ENCODE measurements at regions not wholly inside any gene's neighbourhood (a gene's known extent, or its start where the extent isn't known, plus 50 kb on each side); places are given as distances from the start of the nearest gene placed in this dataset.
"Not testable (repeated sequence)": the region's sequence is repeated elsewhere in the genome, so short reads cannot be mapped to it uniquely, and the experiment has no call there.

GRCh38 chr18:41899535-41899934 lies 55.5 kb upstream of the PIK3C3 start:
- no peak for DNase-seq (ENCODE audit: low read depth in 4 of 4, low spot score in 3 of 4)

GRCh38 chr18:41893432-41893831 lies 61.6 kb upstream of the PIK3C3 start:
- no peak for DNase-seq (ENCODE audit: low read depth in 4 of 4, low spot score in 3 of 4)

GRCh38 chr18:41887100-41887499 lies 67.9 kb upstream of the PIK3C3 start:
- DNase-seq (ENCODE audit: low read depth in 4 of 4, low spot score in 3 of 4): no peak

- no peak for DNase-seq (ENCODE audit: low read depth in 4 of 4, low spot score in 3 of 4)
These were observed 68.8 kb upstream of the PIK3C3 start for GRCh38 chr18:41886126-41886807.

- no peak for DNase-seq (ENCODE audit: low read depth in 4 of 4, low spot score in 3 of 4)
These were observed 73.7 kb upstream of the PIK3C3 start for GRCh38 chr18:41881285-41881684.

- no peak for DNase-seq (ENCODE audit: low read depth in 4 of 4, low spot score in 3 of 4)
These were observed 75.8 kb upstream of the PIK3C3 start for GRCh38 chr18:41879256-41879655.

- no peak for DNase-seq (ENCODE audit: low read depth in 4 of 4, low spot score in 3 of 4)
These were observed 79.8 kb upstream of the PIK3C3 start for GRCh38 chr18:41875094-41875780.

GRCh38 chr18:41873730-41874129 lies 81.3 kb upstream of the PIK3C3 start:
- DNase-seq (ENCODE audit: low read depth in 4 of 4, low spot score in 3 of 4): no peak

- no peak for DNase-seq (ENCODE audit: low read depth in 4 of 4, low spot score in 3 of 4)
These were observed 82.8 kb upstream of the PIK3C3 start for GRCh38 chr18:41872206-41872605.

GRCh38 chr18:41871229-41872000 lies 83.6 kb upstream of the PIK3C3 start:
- no peak for DNase-seq (ENCODE audit: low read depth in 4 of 4, low spot score in 3 of 4)

GRCh38 chr18:41870817-41871216 lies 84.2 kb upstream of the PIK3C3 start:
- no peak for DNase-seq (ENCODE audit: low read depth in 4 of 4, low spot score in 3 of 4)

GRCh38 chr18:41870191-41870590 lies 84.8 kb upstream of the PIK3C3 start:
- no peak for DNase-seq (ENCODE audit: low read depth in 4 of 4, low spot score in 3 of 4)

GRCh38 chr18:41865796-41866195 lies 89.2 kb upstream of the PIK3C3 start:
- DNase-seq (ENCODE audit: low read depth in 4 of 4, low spot score in 3 of 4): not testable (repeated sequence)

- DNase-seq (ENCODE audit: low read depth in 4 of 4, low spot score in 3 of 4): no peak
These were observed 90.8 kb upstream of the PIK3C3 start for GRCh38 chr18:41864216-41864615.

GRCh38 chr18:41862921-41863320 lies 92.1 kb upstream of the PIK3C3 start:
- DNase-seq (ENCODE audit: low read depth in 4 of 4, low spot score in 3 of 4): no peak

- no peak for DNase-seq (ENCODE audit: low read depth in 4 of 4, low spot score in 3 of 4)
These were observed 94.0 kb upstream of the PIK3C3 start for GRCh38 chr18:41860987-41861386.

- DNase-seq (ENCODE audit: low read depth in 4 of 4, low spot score in 3 of 4): no peak
These were observed 96.1 kb upstream of the PIK3C3 start for GRCh38 chr18:41858761-41859555.

GRCh38 chr18:41853280-41853679 lies 101.8 kb upstream of the PIK3C3 start:
- DNase-seq (ENCODE audit: low read depth in 4 of 4, low spot score in 3 of 4): no peak

- no peak for DNase-seq (ENCODE audit: low read depth in 4 of 4, low spot score in 3 of 4)
These were observed 104.3 kb upstream of the PIK3C3 start for GRCh38 chr18:41850781-41851180.

- DNase-seq (ENCODE audit: low read depth in 4 of 4, low spot score in 3 of 4): no peak
These were observed 105.4 kb upstream of the PIK3C3 start for GRCh38 chr18:41849632-41850031.

GRCh38 chr18:41845563-41845962 lies 109.5 kb upstream of the PIK3C3 start:
- DNase-seq (ENCODE audit: low read depth in 4 of 4, low spot score in 3 of 4): no peak

Measured in right renal pelvis (tissue), 4 donors.